ENCODE measurements at regions not wholly inside any gene's neighbourhood (a gene's known extent, or its start where the extent isn't known, plus 50 kb on each side); places are given as distances from the start of the nearest gene placed in this dataset.

- TF ChIP-seq CTCF (IDR thresholded peaks at IDR 0.05 in 4 of 5, conservative IDR thresholded peaks at IDR 0.05 in 1 of 5) (no peak), POLR2A (IDR thresholded peaks at IDR 0.05) (no peak)
These were observed 355.9 kb upstream of the TENM4 start for GRCh38 chr11:79796704-79797103.

Measured in gastrocnemius medialis (tissue), 4 donors.